ENCODE measurements at regions not wholly inside any gene's neighbourhood (a gene's known extent, or its start where the extent isn't known, plus 50 kb on each side); places are given as distances from the start of the nearest gene placed in this dataset.

GRCh38 chr2:217105733-217106649 lies 246.1 kb upstream of the TNP1 start:
- no peaks in the 10 kb centered on the region for H3K9me3 Mint-ChIP-seq (ENCODE audit: insufficient read depth)

More at GRCh38 chr2:217105733-217106649, 246.1 kb upstream of the TNP1 start:
- Histone ChIP-seq H4K20me1 (ENCODE audit: control insufficient read depth, insufficient read depth, low read length, poor library complexity, severe bottlenecking) (no peaks in the 10 kb centered on the region), H3K36me3 (replicated peaks in 1 of 2; ENCODE audit: control extremely low read depth in 1 of 2, control insufficient read depth in 1 of 2, extremely low read depth in 1 of 2, insufficient read depth in 2 of 2, low read length in 1 of 2) (no peaks in the 10 kb centered on the region), H3K9me3 (ENCODE audit: control extremely low read depth in 1 of 3, control insufficient read depth in 2 of 3, insufficient read depth in 1 of 3, low read length in 2 of 3) (no peaks in the 10 kb centered on the region), H3K27me3 (replicated peaks in 1 of 4; ENCODE audit: control extremely low read depth in 1 of 4, control insufficient read depth in 3 of 4, insufficient read depth in 4 of 4, low read length in 3 of 4) (peaks cover 0 to 2% (median 0%) of the 10 kb centered on the region in 4 experiments), H3K27ac (ENCODE audit: low read length in 2 of 2) (no peak overlapping the region), H2AFZ (ENCODE audit: insufficient read depth, low read depth, low read length, poor library complexity, severe bottlenecking) (no peak overlapping the region), H3K4me1 (ENCODE audit: control insufficient read depth in 2 of 2, insufficient read depth in 2 of 2, low read length in 2 of 2) (no peaks in the 10 kb centered on the region), H3K79me2 (ENCODE audit: control insufficient read depth, insufficient read depth, low read length) (no peaks in the 10 kb centered on the region), H3K9ac (ENCODE audit: low read length) (no peak overlapping the region), H3K4me2 (replicated peaks; ENCODE audit: low read depth, low read length, poor library complexity, severe bottlenecking) (no peak overlapping the region), H3K4me3 (ENCODE audit: control extremely low read depth in 1 of 5, extremely low read depth in 1 of 5, insufficient read depth in 1 of 5, low read depth in 2 of 5, low read length in 4 of 5) (no peak overlapping the region)
- Mint-ChIP-seq H3K4me3 (no peak overlapping the region), H3K27ac (no peak overlapping the region), H3K27me3 (peaks cover 8% of the 10 kb centered on the region), H3K4me1 (peaks cover 2% of the 10 kb centered on the region)
- WGBS (ENCODE audit: insufficient coverage), result 79% methylated on average over 2 of the region's 5 CpGs
- CTCF ChIA-PET, result interaction anchor here (0.6 kb wide), 1 partner anchor 874 kb away, joined by 3 read pairs; no protein-coding TSS in a partner anchor
- ATAC-seq (ENCODE audit: low read depth) (no peak), DNase-seq (no peak)
- TF ChIP-seq EZH2 (IDR thresholded peaks at IDR 0.05; ENCODE audit: borderline replicate concordance, insufficient read depth, low read depth, low read length, poor library complexity, severe bottlenecking) (no peak), CTCF (IDR thresholded peaks at IDR 0.05) (no peak)
- intact Hi-C loops (cut with micrococcal nuclease), result no loop called here
- POLR2A ChIA-PET, result no interaction called here
